Esophagus (tissue), 2 donors: ENCODE measurements at regions not wholly inside any gene's neighbourhood (a gene's known extent, or its start where the extent isn't known, plus 50 kb on each side); places are given as distances from the start of the nearest gene placed in this dataset.

Experiments
- H3K27ac ChIP-seq, 2 donors: one replicate each; pipeline ENCODE4 v1.5.1; 2013; ENCODE audit warnings: low read depth in 2 of 2, mild to moderate bottlenecking in 2 of 2, inconsistent platforms in 1 of 2, low read length in 1 of 2, moderate library complexity in 1 of 2
- H3K27me3 ChIP-seq, 2 donors: one replicate each; pipeline ENCODE4 v1.6.1; 2013; ENCODE audit warnings: low read length in 2 of 2, control low read depth in 1 of 2, mild to moderate bottlenecking in 1 of 2; ENCODE audit not compliant: insufficient read depth in 2 of 2, control insufficient read depth in 1 of 2
- H3K36me3 ChIP-seq, 2 donors: one replicate each; pipeline ENCODE4 v1.6.1; 2013; ENCODE audit warnings: low read length in 1 of 2; ENCODE audit not compliant: control insufficient read depth in 2 of 2, insufficient read depth in 2 of 2
- H3K4me1 ChIP-seq, 2 donors: one replicate each; pipeline ENCODE4 v1.6.1; 2013; ENCODE audit warnings: low read length in 1 of 2; ENCODE audit not compliant: control insufficient read depth in 2 of 2, insufficient read depth in 2 of 2
- H3K4me3 ChIP-seq, 2 donors: one replicate each; pipeline ENCODE4 v1.5.1; 2013; ENCODE audit warnings: low read length in 2 of 2, mild to moderate bottlenecking in 2 of 2, low read depth in 1 of 2, moderate library complexity in 1 of 2
- H3K9me3 ChIP-seq, 2 donors: one replicate each; pipeline ENCODE4 v1.6.1; 2013; ENCODE audit warnings: mild to moderate bottlenecking in 2 of 2, low read depth in 1 of 2, low read length in 1 of 2, moderate library complexity in 1 of 2; ENCODE audit not compliant: control insufficient read depth in 2 of 2, insufficient read depth in 1 of 2
- WGBS, 2 donors: extraction: QIAGEN DNeasy Blood & Tissue Kit; methylation state at CpG; one replicate each; pipeline ENCODE4 v1.1.7; 2013; 5-methylcytosine and 5-hydroxymethylcytosine counted together
- donor health status: healthy with polysubstance abuse.
- donor health status: Bipolar disorder and iron deficiency.

- H3K36me3 ChIP-seq: no peaks in the 10 kb centered on the region
- no peaks in the 10 kb centered on the region for H3K27me3 ChIP-seq
- H3K4me1 ChIP-seq: peaks cover 3 to 6% of the 10 kb centered on the region in 2 donors
- H3K4me3 ChIP-seq: no peak overlapping the region
- no peak overlapping the region for H3K27ac ChIP-seq
- 69 to 81% methylated on average over 1 of the region's 1 CpG for WGBS, 2 donors
- H3K9me3 ChIP-seq: no peaks in the 10 kb centered on the region
Observed at GRCh38 chr15:67917636-67918035, 77.8 kb upstream of the RNU6-1 start.

GRCh38 chr15:67918205-67918861, 78.5 kb upstream of the RNU6-1 start:
- Histone ChIP-seq H3K36me3 (no peaks in the 10 kb centered on the region), H3K27ac (no peak overlapping the region), H3K27me3 (no peaks in the 10 kb centered on the region), H3K4me3 (no peak overlapping the region), H3K4me1 (peaks cover 3 to 6% of the 10 kb centered on the region in 2 donors), H3K9me3 (no peaks in the 10 kb centered on the region)
- 94 to 95% methylated on average over 10 of the region's 10 CpGs for WGBS, 2 donors

GRCh38 chr15:67920524-67921240, 80.8 kb upstream of the RNU6-1 start:
- H3K9me3 ChIP-seq: no peaks in the 10 kb centered on the region
- no peak overlapping the region for H3K27ac ChIP-seq
- H3K4me1 ChIP-seq: peaks cover under 1 to 2% of the 10 kb centered on the region in 2 donors
- H3K4me3 ChIP-seq: no peak overlapping the region
- WGBS, 2 donors: 85 to 97% methylated on average over 6 of the region's 6 CpGs
- no peaks in the 10 kb centered on the region for H3K36me3 ChIP-seq
- no peaks in the 10 kb centered on the region for H3K27me3 ChIP-seq

GRCh38 chr15:67922106-67922675, 82.3 kb upstream of the RNU6-1 start:
- H3K27ac ChIP-seq: no peak overlapping the region
- WGBS, 2 donors: 93% methylated on average over 7 of the region's 7 CpGs
- no peaks in the 10 kb centered on the region for H3K36me3 ChIP-seq
- no peaks in the 10 kb centered on the region for H3K4me1 ChIP-seq
- no peak overlapping the region for H3K4me3 ChIP-seq
- H3K9me3 ChIP-seq: no peaks in the 10 kb centered on the region
- no peaks in the 10 kb centered on the region for H3K27me3 ChIP-seq

GRCh38 chr15:67922971-67923945, 83.4 kb upstream of the RNU6-1 start:
- Histone ChIP-seq H3K4me3 (no peak overlapping the region), H3K4me1 (no peaks in the 10 kb centered on the region), H3K36me3 (no peaks in the 10 kb centered on the region), H3K9me3 (no peaks in the 10 kb centered on the region), H3K27ac (no peak overlapping the region), H3K27me3 (no peaks in the 10 kb centered on the region)
- WGBS, 2 donors: 83 to 85% methylated on average over 10 of the region's 10 CpGs

GRCh38 chr15:67924359-67924974, 84.6 kb upstream of the RNU6-1 start:
- H3K27me3 ChIP-seq: no peaks in the 10 kb centered on the region
- no peaks in the 10 kb centered on the region for H3K4me1 ChIP-seq
- H3K4me3 ChIP-seq: no peak overlapping the region
- no peaks in the 10 kb centered on the region for H3K36me3 ChIP-seq
- WGBS, 2 donors: 93 to 97% methylated on average over 1 of the region's 1 CpG
- no peak overlapping the region for H3K27ac ChIP-seq
- no peaks in the 10 kb centered on the region for H3K9me3 ChIP-seq

GRCh38 chr15:67925182-67925581, 85.3 kb upstream of the RNU6-1 start:
- Histone ChIP-seq H3K9me3 (no peaks in the 10 kb centered on the region), H3K27ac (no peak overlapping the region), H3K4me1 (no peaks in the 10 kb centered on the region), H3K36me3 (no peaks in the 10 kb centered on the region), H3K4me3 (no peak overlapping the region), H3K27me3 (no peaks in the 10 kb centered on the region)
- 80 to 88% methylated on average over 7 of the region's 7 CpGs for WGBS, 2 donors

GRCh38 chr15:67927501-67928168, 87.8 kb upstream of the RNU6-1 start:
- Histone ChIP-seq H3K9me3 (no peaks in the 10 kb centered on the region), H3K4me3 (no peak overlapping the region), H3K36me3 (no peaks in the 10 kb centered on the region), H3K27ac (peak overlapping the region in 1 of 2 donors; percentile 58), H3K4me1 (no peaks in the 10 kb centered on the region), H3K27me3 (no peaks in the 10 kb centered on the region)
- WGBS, 2 donors: 33 to 34% methylated on average over 9 of the region's 9 CpGs
